ENCODE measurements at regions not wholly inside any gene's neighbourhood (a gene's known extent, or its start where the extent isn't known, plus 50 kb on each side); places are given as distances from the start of the nearest gene placed in this dataset.

DNA sequence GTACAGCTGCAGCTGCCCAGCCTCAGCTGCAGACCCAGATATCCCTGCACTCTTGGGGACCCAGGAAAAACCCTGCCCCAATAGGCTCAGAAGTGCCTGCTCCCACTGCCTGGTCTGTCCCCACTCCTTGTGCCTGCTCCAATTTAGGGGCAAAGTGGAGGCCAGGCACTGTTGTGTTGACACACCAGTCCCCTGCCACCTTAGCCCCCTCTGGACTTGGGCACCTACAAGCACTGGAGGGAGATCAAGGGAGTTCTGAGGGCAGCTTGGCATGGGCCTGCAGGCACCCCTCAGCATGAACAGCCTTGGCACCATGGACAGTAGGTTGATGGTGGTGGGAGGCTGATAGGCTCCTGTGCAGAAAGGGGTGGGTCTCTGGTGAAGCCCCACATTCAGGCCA is 2020.8 kb upstream of the ADGRL3 start:
- TF ChIP-seq, protein P1, sequence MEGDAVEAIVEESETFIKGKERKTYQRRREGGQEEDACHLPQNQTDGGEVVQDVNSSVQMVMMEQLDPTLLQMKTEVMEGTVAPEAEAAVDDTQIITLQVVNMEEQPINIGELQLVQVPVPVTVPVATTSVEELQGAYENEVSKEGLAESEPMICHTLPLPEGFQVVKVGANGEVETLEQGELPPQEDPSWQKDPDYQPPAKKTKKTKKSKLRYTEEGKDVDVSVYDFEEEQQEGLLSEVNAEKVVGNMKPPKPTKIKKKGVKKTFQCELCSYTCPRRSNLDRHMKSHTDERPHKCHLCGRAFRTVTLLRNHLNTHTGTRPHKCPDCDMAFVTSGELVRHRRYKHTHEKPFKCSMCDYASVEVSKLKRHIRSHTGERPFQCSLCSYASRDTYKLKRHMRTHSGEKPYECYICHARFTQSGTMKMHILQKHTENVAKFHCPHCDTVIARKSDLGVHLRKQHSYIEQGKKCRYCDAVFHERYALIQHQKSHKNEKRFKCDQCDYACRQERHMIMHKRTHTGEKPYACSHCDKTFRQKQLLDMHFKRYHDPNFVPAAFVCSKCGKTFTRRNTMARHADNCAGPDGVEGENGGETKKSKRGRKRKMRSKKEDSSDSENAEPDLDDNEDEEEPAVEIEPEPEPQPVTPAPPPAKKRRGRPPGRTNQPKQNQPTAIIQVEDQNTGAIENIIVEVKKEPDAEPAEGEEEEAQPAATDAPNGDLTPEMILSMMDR (conservative IDR thresholded peaks at IDR 0.05 in 1 of 2, IDR thresholded peaks at IDR 0.05 in 1 of 2; ENCODE audit: extremely low read depth in 1 of 2, insufficient read depth in 1 of 2, low read depth in 1 of 2, low read length in 2 of 2) = no peak
- no peak for TF ChIP-seq EZH2 (IDR thresholded peaks at IDR 0.05; ENCODE audit: borderline replicate concordance, low read length)

Measured in mammary epithelial cell (primary cell).